ENCODE measurements at regions not wholly inside any gene's neighbourhood (a gene's known extent, or its start where the extent isn't known, plus 50 kb on each side); places are given as distances from the start of the nearest gene placed in this dataset.

GRCh38 chr5:20605732-20606525 lies 617.9 kb upstream of the CDH18 start:
- TF ChIP-seq CTCF (IDR thresholded peaks at IDR 0.05; ENCODE audit: low read length) (no peak), EZH2 (optimal IDR thresholded peaks at IDR 0.05; ENCODE audit: low read depth, low read length) (no peak), EZH2phosphoT487 (IDR thresholded peaks at IDR 0.05; ENCODE audit: low read length) (no peak)

All from MM.1S (cell line).